Liver (tissue), 8 donors: ENCODE measurements at regions not wholly inside any gene's neighbourhood (a gene's known extent, or its start where the extent isn't known, plus 50 kb on each side); places are given as distances from the start of the nearest gene placed in this dataset.

Experiments used
- DNase-seq: peaks from one replicate; pipeline ENCODE4 v3.0.0-alpha.2; 2017; ENCODE audit warnings: low spot score
- H3K27ac ChIP-seq, 2 donors: one replicate each; pipeline ENCODE4 v1.7.0; 2013; ENCODE audit warnings: inconsistent platforms in 2 of 2, low read length in 2 of 2, control low read depth in 1 of 2, low read depth in 1 of 2, mild to moderate bottlenecking in 1 of 2
- H3K27me3 ChIP-seq, 4 donors: one replicate each; pipeline versions ENCODE4 v1.6.1 to v1.7.0; 2013; ENCODE audit warnings: low read length in 3 of 4, inconsistent platforms in 1 of 4, mild to moderate bottlenecking in 1 of 4, moderate library complexity in 1 of 4; ENCODE audit not compliant: control insufficient read depth in 4 of 4, insufficient read depth in 4 of 4
- H3K36me3 ChIP-seq, 4 donors: one replicate each; pipeline versions ENCODE4 v1.6.1 to v1.7.0; 2013; ENCODE audit warnings: low read length in 3 of 4, mild to moderate bottlenecking in 3 of 4, low read depth in 1 of 4, moderate library complexity in 1 of 4; ENCODE audit not compliant: control insufficient read depth in 4 of 4, insufficient read depth in 3 of 4
- H3K4me1 ChIP-seq, 4 donors: one replicate each; pipeline versions ENCODE4 v1.6.1 to v1.7.0; 2013; ENCODE audit warnings: low read length in 3 of 4, mild to moderate bottlenecking in 3 of 4, moderate library complexity in 1 of 4; ENCODE audit not compliant: control insufficient read depth in 4 of 4, insufficient read depth in 4 of 4
- H3K4me3 ChIP-seq, 3 donors: one replicate each; pipeline versions ENCODE4 v1.6.1 to v1.7.0; 2013; ENCODE audit warnings: low read length in 3 of 3, control low read depth in 1 of 3, low read depth in 1 of 3, mild to moderate bottlenecking in 1 of 3
- H3K9ac ChIP-seq, 2 donors: one replicate each; pipeline ENCODE4 v1.7.0; 2013; ENCODE audit warnings: low read length in 2 of 2, mild to moderate bottlenecking in 2 of 2, moderate library complexity in 2 of 2, control low read depth in 1 of 2, low read depth in 1 of 2
- H3K9me3 ChIP-seq, 4 donors: one replicate each; pipeline versions ENCODE4 v1.6.1 to v1.7.0; 2013; ENCODE audit warnings: low read length in 3 of 4; ENCODE audit not compliant: control insufficient read depth in 4 of 4
- ATF3 ChIP-seq: IDR thresholded peaks from 2 replicates; pipeline ENCODE4 v1.6.1; 2016; ENCODE audit warnings: antibody characterized with exemption
- CTCF ChIP-seq: fragments of 150-350 bp; IDR thresholded peaks from 2 replicates; pipeline ENCODE4 v1.5.1; 2017; ENCODE audit warnings: improper control_type of control experiment, low read depth, low read length; ENCODE audit not compliant: missing input control
- EGR1 ChIP-seq, 2 donors: IDR thresholded peaks; 2 replicates each; pipeline ENCODE4 v1.6.1; 2016 to 2018; ENCODE audit warnings: antibody characterized with exemption in 2 of 2, low read depth in 2 of 2
- FOXA1 ChIP-seq: IDR thresholded peaks from 2 replicates; pipeline ENCODE4 v1.6.1; 2016; ENCODE audit warnings: antibody characterized with exemption
- FOXA2 ChIP-seq: IDR thresholded peaks from 2 replicates; pipeline ENCODE4 v1.6.1; 2016; ENCODE audit warnings: antibody characterized with exemption
- GABPA ChIP-seq, 2 donors: IDR thresholded peaks in 1 of 2; conservative IDR thresholded peaks in 1 of 2; 2 replicates each; pipeline ENCODE4 v1.6.1; 2016; ENCODE audit warnings: antibody characterized with exemption in 2 of 2, mild to moderate bottlenecking in 1 of 2, moderate library complexity in 1 of 2
- HNF4A ChIP-seq, 2 donors: conservative IDR thresholded peaks; 2 replicates each; pipeline ENCODE4 v1.6.1; 2016; ENCODE audit warnings: antibody characterized with exemption in 2 of 2, mild to moderate bottlenecking in 2 of 2
- HNF4G ChIP-seq: IDR thresholded peaks from 2 replicates; pipeline ENCODE4 v1.6.1; 2016; ENCODE audit warnings: antibody characterized with exemption
- JUND ChIP-seq, 2 donors: IDR thresholded peaks; 2 replicates each; pipeline ENCODE4 v1.6.1; 2016; ENCODE audit warnings: antibody characterized with exemption in 2 of 2
- MAX ChIP-seq: IDR thresholded peaks from 2 replicates; pipeline ENCODE4 v1.6.1; 2016; ENCODE audit warnings: antibody characterized with exemption
- NR2F2 ChIP-seq: IDR thresholded peaks from 2 replicates; pipeline ENCODE4 v1.6.1; 2016; ENCODE audit warnings: antibody characterized with exemption
- RAD21 ChIP-seq, 2 donors: IDR thresholded peaks; 2 replicates each; pipeline ENCODE4 v1.6.1; 2016; ENCODE audit warnings: antibody characterized with exemption in 2 of 2, mild to moderate bottlenecking in 2 of 2
- REST ChIP-seq: IDR thresholded peaks from 2 replicates; pipeline ENCODE4 v1.6.1; 2016; ENCODE audit warnings: antibody characterized with exemption, mild to moderate bottlenecking
- RXRA ChIP-seq, 2 donors: IDR thresholded peaks; 2 replicates each; pipeline ENCODE4 v1.6.1; 2017 to 2018; ENCODE audit warnings: antibody characterized with exemption in 2 of 2, mild to moderate bottlenecking in 1 of 2
- SP1 ChIP-seq: IDR thresholded peaks from 2 replicates; pipeline ENCODE4 v1.6.1; 2018; ENCODE audit warnings: antibody characterized with exemption, mild to moderate bottlenecking
- TAF1 ChIP-seq: conservative IDR thresholded peaks from 2 replicates; pipeline ENCODE4 v1.6.1; 2016; ENCODE audit warnings: antibody characterized with exemption, mild to moderate bottlenecking
- YY1 ChIP-seq: IDR thresholded peaks from 2 replicates; pipeline ENCODE4 v1.6.1; 2016; ENCODE audit warnings: antibody characterized with exemption, mild to moderate bottlenecking
- ZBTB33 ChIP-seq: IDR thresholded peaks from 2 replicates; pipeline ENCODE4 v1.6.1; 2016; ENCODE audit warnings: antibody characterized with exemption
- WGBS: extraction: QIAGEN DNeasy Blood & Tissue Kit; methylation state at CpG from one replicate; pipeline ENCODE4 v1.1.7; 2013; 5-methylcytosine and 5-hydroxymethylcytosine counted together
- donor health status: healthy.
- donor health status: healthy.
- donor health status: healthy.
- donor health status: healthy.
- donor health status: healthy.

GRCh38 chr5:34547300-34548085, 108.6 kb upstream of the RAI14 start:
- no peaks in the 10 kb centered on the region for H3K36me3 ChIP-seq
- H3K9me3 ChIP-seq, result peaks cover 6 to 15% (median 10%) of the 10 kb centered on the region in 4 donors
- no peak overlapping the region for H3K9ac ChIP-seq
- H3K4me3 ChIP-seq, result peak overlapping the region in 1 of 3 donors; percentile 39
- over 99% methylated on average over 2 of the region's 2 CpGs for WGBS
- no peak for DNase-seq
- no peaks in the 10 kb centered on the region for H3K27me3 ChIP-seq
- no peak overlapping the region for H3K27ac ChIP-seq
- TF ChIP-seq HNF4A (conservative IDR thresholded peaks at IDR 0.05) (no peak), ATF3 (no peak), REST (no peak), ZBTB33 (no peak), RAD21 (IDR thresholded peaks at IDR 0.05) (no peak), TAF1 (no peak), GABPA (IDR thresholded peaks at IDR 0.05 in 1 of 2, conservative IDR thresholded peaks at IDR 0.05 in 1 of 2) (no peak), EGR1 (IDR thresholded peaks at IDR 0.05; ENCODE audit: low read depth in 2 of 2) (no peak), RXRA (IDR thresholded peaks at IDR 0.05) (no peak), FOXA2 (no peak), MAX (no peak), CTCF (no peak), FOXA1 (no peak), HNF4G (no peak), JUND (IDR thresholded peaks at IDR 0.05) (no peak), YY1 (no peak), SP1 (no peak), NR2F2 (no peak)
- no peaks in the 10 kb centered on the region for H3K4me1 ChIP-seq
